ENCODE measurements at regions not wholly inside any gene's neighbourhood (a gene's known extent, or its start where the extent isn't known, plus 50 kb on each side); places are given as distances from the start of the nearest gene placed in this dataset.

- TF ChIP-seq, protein P1, sequence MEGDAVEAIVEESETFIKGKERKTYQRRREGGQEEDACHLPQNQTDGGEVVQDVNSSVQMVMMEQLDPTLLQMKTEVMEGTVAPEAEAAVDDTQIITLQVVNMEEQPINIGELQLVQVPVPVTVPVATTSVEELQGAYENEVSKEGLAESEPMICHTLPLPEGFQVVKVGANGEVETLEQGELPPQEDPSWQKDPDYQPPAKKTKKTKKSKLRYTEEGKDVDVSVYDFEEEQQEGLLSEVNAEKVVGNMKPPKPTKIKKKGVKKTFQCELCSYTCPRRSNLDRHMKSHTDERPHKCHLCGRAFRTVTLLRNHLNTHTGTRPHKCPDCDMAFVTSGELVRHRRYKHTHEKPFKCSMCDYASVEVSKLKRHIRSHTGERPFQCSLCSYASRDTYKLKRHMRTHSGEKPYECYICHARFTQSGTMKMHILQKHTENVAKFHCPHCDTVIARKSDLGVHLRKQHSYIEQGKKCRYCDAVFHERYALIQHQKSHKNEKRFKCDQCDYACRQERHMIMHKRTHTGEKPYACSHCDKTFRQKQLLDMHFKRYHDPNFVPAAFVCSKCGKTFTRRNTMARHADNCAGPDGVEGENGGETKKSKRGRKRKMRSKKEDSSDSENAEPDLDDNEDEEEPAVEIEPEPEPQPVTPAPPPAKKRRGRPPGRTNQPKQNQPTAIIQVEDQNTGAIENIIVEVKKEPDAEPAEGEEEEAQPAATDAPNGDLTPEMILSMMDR (IDR thresholded peaks at IDR 0.05), result no peak
- no peak for TF ChIP-seq POLR2A (IDR thresholded peaks at IDR 0.05)
These were observed 126.4 kb downstream of the TMEM17 start for GRCh38 chr2:62379566-62379965.

All from Peyer's patch (tissue), 4 donors.